Neural crest cell (in vitro differentiated cells): ENCODE measurements at regions not wholly inside any gene's neighbourhood (a gene's known extent, or its start where the extent isn't known, plus 50 kb on each side); places are given as distances from the start of the nearest gene placed in this dataset.
"Not testable (repeated sequence)": the region's sequence is repeated elsewhere in the genome, so short reads cannot be mapped to it uniquely, and the experiment has no call there.

Experiments
- DNase-seq: peaks from one replicate; pipeline ENCODE4 v3.0.0; 2021; ENCODE audit warnings: low read depth, mixed read lengths, low spot score
- H3K27ac Mint-ChIP-seq: one replicate; pipeline ENCODE4 v1.8.0; 2021; ENCODE audit warnings: mild to moderate bottlenecking, mixed read lengths; ENCODE audit not compliant: unreplicated experiment
- H3K27me3 Mint-ChIP-seq: 2 replicates; pipeline ENCODE4 v1.8.0; 2021; ENCODE audit warnings: low read depth, mild to moderate bottlenecking, mixed read lengths
- H3K36me3 Mint-ChIP-seq: 2 replicates; pipeline ENCODE4 v1.8.0; 2021; ENCODE audit warnings: low read depth, mild to moderate bottlenecking, mixed read lengths
- H3K4me1 Mint-ChIP-seq: 2 replicates; pipeline ENCODE4 v1.8.0; 2021; ENCODE audit warnings: mixed read lengths
- H3K4me3 Mint-ChIP-seq: one replicate; pipeline ENCODE4 v1.8.0; 2021; ENCODE audit warnings: mild to moderate bottlenecking, mixed read lengths
- H3K9me3 Mint-ChIP-seq: 2 replicates; pipeline ENCODE4 v1.8.0; 2021; ENCODE audit warnings: mixed read lengths
- CTCF ChIP-seq: fragments of 200-600 bp; sonication (generic); conservative IDR thresholded peaks from 2 replicates; pipeline ENCODE4 v1.5.0; 2021; ENCODE audit warnings: antibody characterized with exemption, mild to moderate bottlenecking

GRCh38 chr5:68115584-68115983, 100.0 kb upstream of the PIK3R1 start:
- no peak overlapping the region for H3K27ac Mint-ChIP-seq
- no peaks in the 10 kb centered on the region for H3K27me3 Mint-ChIP-seq
- H3K36me3 Mint-ChIP-seq, result no peaks in the 10 kb centered on the region
- H3K4me1 Mint-ChIP-seq, result peaks cover 9% of the 10 kb centered on the region
- no peak for DNase-seq
- no peak overlapping the region for H3K4me3 Mint-ChIP-seq
- TF ChIP-seq CTCF, result no peak
- no peaks in the 10 kb centered on the region for H3K9me3 Mint-ChIP-seq

GRCh38 chr5:68114378-68115040, 101.0 kb upstream of the PIK3R1 start:
- no peak for TF ChIP-seq CTCF
- no peak overlapping the region for H3K27ac Mint-ChIP-seq

GRCh38 chr5:68112658-68113057, 102.9 kb upstream of the PIK3R1 start:
- Mint-ChIP-seq H3K27me3 (no peaks in the 10 kb centered on the region), H3K4me3 (no peak overlapping the region), H3K4me1 (peaks cover 9% of the 10 kb centered on the region), H3K27ac (no peak overlapping the region), H3K9me3 (no peaks in the 10 kb centered on the region), H3K36me3 (no peaks in the 10 kb centered on the region)
- DNase-seq, result no peak
- TF ChIP-seq CTCF, result no peak

More at GRCh38 chr5:68114378-68115040, 101.0 kb upstream of the PIK3R1 start:
- Mint-ChIP-seq H3K4me1 (peaks cover 9% of the 10 kb centered on the region), H3K4me3 (no peak overlapping the region), H3K9me3 (no peaks in the 10 kb centered on the region), H3K27me3 (no peaks in the 10 kb centered on the region), H3K36me3 (no peaks in the 10 kb centered on the region)
- no peak for DNase-seq

GRCh38 chr5:68110894-68111293, 104.7 kb upstream of the PIK3R1 start:
- no peak for DNase-seq
- peaks cover 9% of the 10 kb centered on the region for H3K4me1 Mint-ChIP-seq
- H3K9me3 Mint-ChIP-seq, result peaks cover 3% of the 10 kb centered on the region
- H3K36me3 Mint-ChIP-seq, result peaks cover 5% of the 10 kb centered on the region
- H3K27me3 Mint-ChIP-seq, result no peaks in the 10 kb centered on the region
- no peak overlapping the region for H3K27ac Mint-ChIP-seq
- no peak overlapping the region for H3K4me3 Mint-ChIP-seq
- TF ChIP-seq CTCF, result no peak

- TF ChIP-seq CTCF, result no peak
- Mint-ChIP-seq H3K27ac (no peak overlapping the region), H3K4me1 (peaks cover 9% of the 10 kb centered on the region), H3K27me3 (no peaks in the 10 kb centered on the region), H3K36me3 (peaks cover 5% of the 10 kb centered on the region), H3K9me3 (peaks cover 3% of the 10 kb centered on the region), H3K4me3 (no peak overlapping the region)
- no peak for DNase-seq
These were observed 105.3 kb upstream of the PIK3R1 start for GRCh38 chr5:68110264-68110663.

GRCh38 chr5:68104217-68104616, 111.3 kb upstream of the PIK3R1 start:
- peaks cover 10% of the 10 kb centered on the region for H3K36me3 Mint-ChIP-seq
- not testable (repeated sequence) for H3K4me3 Mint-ChIP-seq, DNase-seq, H3K9me3 Mint-ChIP-seq, H3K4me1 Mint-ChIP-seq, H3K27me3 Mint-ChIP-seq, H3K27ac Mint-ChIP-seq

- not testable (repeated sequence) for H3K4me3 Mint-ChIP-seq, H3K9me3 Mint-ChIP-seq, H3K27me3 Mint-ChIP-seq, DNase-seq, H3K4me1 Mint-ChIP-seq, H3K27ac Mint-ChIP-seq
- H3K36me3 Mint-ChIP-seq, result peaks cover 10% of the 10 kb centered on the region
These were observed 112.3 kb upstream of the PIK3R1 start for GRCh38 chr5:68103297-68103696.
